GM08714 (cell line): ENCODE measurements at regions not wholly inside any gene's neighbourhood (a gene's known extent, or its start where the extent isn't known, plus 50 kb on each side); places are given as distances from the start of the nearest gene placed in this dataset.

Experiments
- H3K4me3 ChIP-seq: fragments of 200-500 bp; sonication (Bioruptor generic); 2 replicates; pipeline ENCODE4 v1.5.1; 2014; ENCODE audit warnings: mild to moderate bottlenecking, low read length, inconsistent platforms
- ZNF274 ChIP-seq: IDR thresholded peaks from 2 replicates; pipeline ENCODE4 v1.6.1; 2012; ENCODE audit warnings: mild to moderate bottlenecking, low read depth, low read length

DNA sequence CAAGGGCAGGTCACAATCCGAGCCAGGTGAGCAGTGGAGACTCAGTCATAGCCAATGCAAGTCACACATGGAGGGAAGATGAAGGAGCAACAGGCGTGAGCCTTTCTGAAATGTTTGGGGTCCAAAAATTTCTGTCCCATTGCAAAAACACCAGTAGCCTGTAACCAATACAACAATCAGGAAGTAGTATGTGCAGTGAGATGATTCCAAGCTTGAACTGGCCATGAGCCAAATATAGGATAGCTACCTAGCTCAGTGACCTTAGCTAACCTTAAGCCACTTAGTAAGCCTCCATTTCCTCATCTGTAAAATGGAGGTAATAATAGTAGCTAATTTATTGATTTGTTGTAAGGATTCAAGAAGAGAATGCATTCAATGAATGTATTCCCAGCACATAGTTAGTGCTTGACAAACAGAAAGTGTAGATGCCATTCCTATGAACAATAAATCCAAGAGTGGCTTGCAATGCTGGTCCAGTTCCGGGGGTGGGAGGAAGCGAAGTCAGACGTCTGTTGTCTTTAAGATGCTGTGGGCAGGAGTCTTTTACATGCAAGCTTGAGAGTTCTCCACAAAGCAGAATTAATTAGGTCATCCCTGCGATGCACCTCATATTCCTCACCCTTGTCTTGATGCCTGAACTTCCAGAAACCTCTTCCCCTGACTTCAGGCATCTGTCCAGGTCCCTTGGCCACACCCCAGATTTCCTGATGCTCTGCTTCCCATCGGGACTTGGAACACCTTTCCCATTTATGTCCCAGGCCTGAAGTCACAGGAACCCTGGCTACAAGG is 195.7 kb upstream of the UBL3 start:
- no peak for TF ChIP-seq ZNF274
- no peak overlapping the region for H3K4me3 ChIP-seq

DNA sequence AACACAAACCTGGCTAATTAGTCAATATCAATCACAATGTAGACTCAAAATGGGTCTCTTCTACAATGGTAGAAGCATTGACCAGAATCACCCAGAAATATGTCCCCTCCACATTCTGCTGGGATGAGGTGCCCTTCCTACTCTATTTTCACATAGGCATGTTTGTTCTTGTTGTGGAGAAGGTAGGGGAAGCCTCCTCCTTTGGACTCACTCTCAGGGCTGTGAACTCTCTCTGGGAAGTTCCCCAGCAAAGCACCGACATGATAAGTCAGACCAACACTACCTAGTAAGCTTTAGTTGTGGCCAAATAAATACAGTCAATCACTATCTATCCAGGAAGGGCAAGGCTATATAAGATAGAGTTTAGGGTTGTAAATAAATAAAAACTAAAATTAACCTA is 194.5 kb upstream of the UBL3 start:
- no peak for TF ChIP-seq ZNF274

DNA sequence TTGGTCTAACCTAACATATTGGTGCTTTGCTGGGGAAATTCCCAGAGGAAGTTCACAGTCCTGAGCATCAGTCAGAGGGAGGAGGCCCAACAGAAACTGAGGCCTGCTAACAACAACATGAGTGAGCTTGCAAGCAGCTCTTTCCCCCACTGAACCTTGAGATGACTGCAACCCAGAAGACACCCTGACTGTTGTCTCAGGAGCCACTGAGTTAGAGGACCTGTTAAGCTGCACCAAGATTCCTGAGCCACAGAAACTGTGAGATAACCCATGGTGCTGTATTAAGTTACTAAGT is 193.2 kb upstream of the UBL3 start:
- no peak for TF ChIP-seq ZNF274
- H3K4me3 ChIP-seq, result no peak overlapping the region

More for the DNA sequence above, 194.5 kb upstream of the UBL3 start:
- H3K4me3 ChIP-seq, result no peak overlapping the region

DNA sequence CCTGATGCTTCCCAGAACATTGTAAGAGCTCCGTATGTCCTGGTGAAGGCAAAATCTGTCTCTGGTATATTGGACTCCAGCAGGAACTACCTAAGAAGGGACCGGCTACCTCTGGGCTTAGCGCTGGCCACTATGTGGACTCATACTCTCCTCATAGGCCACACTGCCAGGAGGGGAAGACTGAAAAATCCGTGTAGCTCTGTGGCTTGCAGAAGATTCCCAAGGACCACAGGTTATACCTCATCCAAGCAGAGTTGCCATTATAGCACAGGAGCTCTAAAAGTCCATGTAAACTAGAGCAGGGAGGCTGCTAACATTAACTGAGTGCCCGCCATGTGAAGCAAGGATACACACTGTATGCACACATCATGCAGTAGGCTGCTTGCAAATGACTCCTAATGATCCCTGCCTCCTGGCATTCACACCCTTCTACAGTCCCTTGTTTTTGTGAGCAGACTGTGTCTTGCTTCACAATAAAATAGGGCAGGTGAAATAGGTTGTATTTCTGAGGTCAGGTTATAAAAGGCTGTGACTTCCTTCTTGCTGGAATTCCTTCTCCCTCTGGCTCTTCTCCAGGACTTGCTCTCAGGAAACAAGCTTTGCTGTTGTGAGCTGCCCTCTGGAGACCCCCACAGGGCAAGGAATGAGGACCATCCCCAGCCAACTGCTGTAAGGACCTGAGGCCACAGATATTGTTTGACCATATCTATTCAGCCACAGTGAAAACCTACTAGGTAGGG is 192.6 kb upstream of the UBL3 start:
- no peak for TF ChIP-seq ZNF274
- H3K4me3 ChIP-seq, result no peak overlapping the region

DNA sequence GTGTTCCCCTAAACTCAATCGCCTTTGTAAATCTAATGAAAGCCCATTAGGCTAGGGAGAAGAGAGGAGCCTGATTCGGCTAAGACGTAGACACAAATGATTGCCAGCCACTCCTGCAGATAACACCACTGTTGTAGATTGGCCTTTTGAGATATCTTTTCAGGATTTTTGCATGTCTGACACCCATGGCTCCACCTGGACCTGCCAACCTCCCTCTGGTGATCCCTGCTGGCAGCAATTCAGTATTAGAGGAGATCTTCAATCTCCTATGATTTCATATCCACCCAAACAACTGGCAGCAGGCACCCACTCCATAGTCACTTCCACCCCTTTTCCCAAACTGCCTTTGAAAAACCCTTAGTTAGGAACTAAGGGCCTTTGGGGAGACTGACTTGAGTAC is 191.9 kb upstream of the UBL3 start:
- TF ChIP-seq ZNF274, result no peak
- no peak overlapping the region for H3K4me3 ChIP-seq

DNA sequence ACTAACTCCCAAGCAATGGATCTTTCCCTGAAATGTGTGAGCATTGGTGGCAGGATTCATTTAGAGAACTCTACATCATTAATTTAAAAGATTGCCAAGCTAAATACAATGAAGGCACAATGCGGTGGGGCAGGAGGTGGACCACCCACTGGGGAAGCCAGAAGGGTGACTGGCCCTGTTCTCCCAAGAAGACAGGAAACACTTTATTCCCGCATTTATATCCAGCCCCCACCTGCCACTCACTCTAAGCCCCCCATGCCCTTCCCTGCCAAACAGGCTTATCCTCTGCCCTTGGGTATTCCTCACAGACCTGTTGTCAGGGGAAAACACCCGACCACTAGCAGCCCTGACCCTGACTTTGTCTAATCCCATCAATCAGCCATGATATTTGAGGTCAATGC is 189.1 kb upstream of the UBL3 start:
- H3K4me3 ChIP-seq, result no peak overlapping the region
- TF ChIP-seq ZNF274, result no peak

DNA sequence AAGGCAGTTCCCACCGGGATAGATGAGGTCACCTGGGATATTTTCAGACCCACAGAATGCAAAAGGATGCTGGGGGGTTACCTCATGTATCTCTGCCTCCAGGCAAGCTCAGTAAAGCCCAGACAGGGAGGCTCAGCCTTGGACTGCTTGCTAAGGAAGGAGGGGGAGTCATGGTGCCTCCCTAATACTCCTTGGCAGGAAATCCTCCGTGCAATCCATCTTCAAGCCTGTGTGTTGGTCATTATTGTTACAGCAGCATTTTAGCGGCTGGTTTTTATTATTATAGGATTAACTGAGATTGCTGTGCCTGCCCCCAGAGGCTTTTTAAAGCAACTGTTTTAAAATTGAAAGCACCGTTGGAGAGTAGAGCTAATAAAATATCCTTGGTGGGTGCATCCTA is 188.5 kb upstream of the UBL3 start:
- H3K4me3 ChIP-seq, result no peak overlapping the region
- TF ChIP-seq ZNF274, result no peak

DNA sequence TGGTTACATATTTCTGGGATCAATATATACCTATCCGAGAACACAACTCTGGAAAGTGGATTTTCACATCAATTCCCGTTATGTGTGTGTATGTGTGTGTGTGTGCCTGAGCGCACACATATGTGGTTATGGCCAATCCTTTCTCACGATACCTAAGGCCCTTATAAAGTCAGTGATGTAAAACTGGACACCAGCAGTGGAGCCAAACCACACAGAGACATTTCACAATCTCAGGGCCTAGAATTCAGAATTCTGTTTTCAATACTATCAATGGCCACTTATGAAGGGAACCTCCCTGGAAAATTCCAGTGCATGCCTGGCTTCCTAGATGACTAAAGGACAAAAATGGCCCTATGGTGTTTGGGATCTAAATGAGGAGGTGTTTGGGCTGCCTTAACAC is 187.3 kb upstream of the UBL3 start:
- no peak for TF ChIP-seq ZNF274
- no peak overlapping the region for H3K4me3 ChIP-seq

DNA sequence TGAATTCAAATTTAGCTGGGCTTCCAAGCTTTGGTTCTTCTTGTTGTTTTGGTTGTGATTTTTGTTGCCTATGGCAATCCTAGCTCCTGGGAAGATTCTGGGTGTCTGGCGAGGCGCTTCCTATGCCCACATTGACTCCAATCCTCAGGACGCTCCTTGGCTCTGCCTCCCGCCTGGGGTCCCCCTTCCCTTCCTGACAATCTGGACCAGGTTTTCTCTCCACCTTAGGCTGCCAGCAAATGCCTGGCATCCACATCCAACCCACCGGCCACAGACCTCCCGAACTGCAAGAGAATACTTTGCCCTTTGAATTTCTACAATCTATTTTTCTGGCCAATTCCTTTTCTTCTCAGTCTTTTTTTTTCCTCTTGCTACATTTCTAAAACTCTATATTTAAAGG is 186.9 kb upstream of the UBL3 start:
- H3K4me3 ChIP-seq, result no peak overlapping the region
- no peak for TF ChIP-seq ZNF274

DNA sequence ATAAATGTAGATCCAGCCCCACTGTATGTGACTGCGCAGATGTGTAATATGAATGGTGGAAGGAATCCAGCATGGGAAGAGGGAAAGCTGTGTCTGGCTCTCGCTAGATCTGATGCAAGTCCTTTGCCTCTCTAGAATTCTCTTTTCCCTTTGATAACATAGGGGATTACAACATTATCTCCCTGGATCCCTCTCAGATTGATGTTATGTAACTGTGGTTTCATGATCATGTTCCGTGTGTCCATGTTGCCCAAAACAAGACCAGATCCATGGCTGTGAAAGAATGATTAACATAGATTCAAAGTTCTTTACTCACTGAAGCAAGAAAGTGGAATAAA is 184.0 kb upstream of the UBL3 start:
- no peak overlapping the region for H3K4me3 ChIP-seq
- TF ChIP-seq ZNF274, result no peak

DNA sequence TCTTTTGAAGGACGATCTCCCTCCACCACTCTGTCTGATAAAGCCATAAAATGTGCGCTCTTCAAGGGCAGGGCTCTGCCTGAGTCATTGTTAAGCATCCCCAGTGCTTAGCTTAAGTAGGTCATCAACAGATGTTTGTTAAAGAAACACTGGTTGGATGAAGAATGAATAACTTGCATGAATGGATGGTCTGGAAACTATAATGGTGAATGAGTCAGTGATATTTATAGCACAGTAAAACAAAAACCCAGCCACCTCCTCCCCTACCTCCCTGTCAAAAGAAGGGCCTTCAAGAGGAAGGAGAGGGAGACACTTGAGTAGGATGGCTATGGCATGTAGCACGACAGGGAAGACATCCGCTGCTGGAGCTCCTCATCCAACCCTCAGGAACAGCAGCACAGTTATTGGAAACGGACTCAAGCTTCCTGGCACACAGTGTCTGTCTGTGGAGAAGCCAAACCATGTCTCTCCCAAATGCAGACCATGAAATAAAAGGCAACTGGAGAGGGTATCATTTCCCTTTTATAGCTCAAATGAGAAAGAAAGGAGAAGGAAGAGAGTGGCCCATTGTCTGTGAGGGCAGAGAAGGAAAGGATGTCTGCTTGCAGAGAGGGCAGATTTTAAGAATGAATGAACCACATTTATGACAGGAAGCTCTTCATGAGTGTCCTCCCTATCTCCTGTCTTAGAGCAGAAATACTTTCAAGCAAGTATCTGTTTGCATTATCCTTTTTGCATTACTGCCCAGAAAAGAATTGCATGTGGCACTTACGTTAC is 183.5 kb upstream of the UBL3 start:
- H3K4me3 ChIP-seq, result no peak overlapping the region
- TF ChIP-seq ZNF274, result no peak

DNA sequence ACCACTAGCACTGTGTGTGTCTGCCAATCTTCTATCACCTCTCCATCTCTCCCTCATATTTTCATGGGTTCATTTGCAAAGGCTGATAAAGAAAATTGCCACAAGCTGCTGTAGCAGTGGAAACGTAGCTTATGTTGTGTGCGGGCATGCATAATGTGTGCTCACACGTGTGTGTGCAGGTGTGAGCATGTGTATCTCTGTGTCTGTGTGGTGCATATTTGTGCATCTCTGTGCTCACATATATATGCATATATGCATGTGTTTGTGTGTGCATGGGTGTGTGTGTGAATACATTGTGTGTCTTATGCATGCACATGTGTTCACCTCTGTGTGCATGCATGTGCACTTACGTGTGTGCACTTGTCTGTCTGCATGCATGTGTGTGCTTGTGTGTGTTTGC is 181.8 kb upstream of the UBL3 start:
- H3K4me3 ChIP-seq, result no peak overlapping the region
- TF ChIP-seq ZNF274, result no peak

DNA sequence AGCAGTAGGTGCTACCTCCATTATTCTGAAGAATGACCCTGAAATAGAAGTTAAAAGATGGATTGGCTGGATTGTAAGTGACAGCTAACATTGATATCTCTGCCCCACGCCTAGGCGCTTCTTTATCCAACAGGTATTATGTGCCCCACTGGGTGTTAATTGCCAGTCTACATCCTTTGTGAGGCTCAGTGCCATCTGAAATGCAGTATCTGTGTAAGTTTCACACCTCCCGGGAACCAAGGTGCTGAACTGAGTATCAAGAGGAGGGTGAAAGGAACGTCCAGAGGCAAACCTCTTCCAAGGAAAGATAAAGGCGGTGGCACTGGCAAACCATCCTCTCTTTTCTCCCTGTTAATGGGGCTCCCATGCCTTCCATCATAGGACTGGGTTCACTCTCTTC is 181.1 kb upstream of the UBL3 start:
- TF ChIP-seq ZNF274, result no peak
- H3K4me3 ChIP-seq, result no peak overlapping the region

DNA sequence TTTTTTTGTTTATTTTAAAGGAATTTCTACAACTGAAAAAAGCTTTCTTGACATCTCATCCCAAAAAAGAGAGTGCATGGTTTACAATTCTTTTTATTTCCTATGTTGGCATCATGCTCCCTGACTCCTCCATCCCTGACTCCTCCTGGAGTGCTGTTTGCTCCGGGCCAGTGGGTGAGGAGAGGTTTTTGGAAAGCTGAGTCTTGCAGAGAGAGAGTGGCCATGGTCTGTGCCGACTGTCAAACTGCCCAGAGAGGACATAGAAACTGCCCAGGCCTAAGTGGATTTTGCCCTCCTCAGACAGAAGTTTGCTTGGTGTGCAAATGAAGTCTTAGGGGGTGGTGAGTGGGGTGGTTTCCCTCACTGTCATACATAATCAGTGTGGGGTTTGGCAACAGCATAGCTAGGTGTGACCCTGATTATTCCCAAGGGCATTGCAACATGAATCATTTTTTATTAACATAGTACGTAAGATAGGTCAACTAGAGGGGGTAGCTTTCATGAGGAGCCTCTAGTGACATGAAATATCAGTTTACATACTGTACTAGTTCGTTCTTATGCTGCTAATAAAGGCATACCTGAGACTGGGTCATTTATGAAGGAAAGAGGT is 179.8 kb upstream of the UBL3 start:
- no peak overlapping the region for H3K4me3 ChIP-seq
- no peak for TF ChIP-seq ZNF274
